ENCODE measurements at regions not wholly inside any gene's neighbourhood (a gene's known extent, or its start where the extent isn't known, plus 50 kb on each side); places are given as distances from the start of the nearest gene placed in this dataset.

DNA sequence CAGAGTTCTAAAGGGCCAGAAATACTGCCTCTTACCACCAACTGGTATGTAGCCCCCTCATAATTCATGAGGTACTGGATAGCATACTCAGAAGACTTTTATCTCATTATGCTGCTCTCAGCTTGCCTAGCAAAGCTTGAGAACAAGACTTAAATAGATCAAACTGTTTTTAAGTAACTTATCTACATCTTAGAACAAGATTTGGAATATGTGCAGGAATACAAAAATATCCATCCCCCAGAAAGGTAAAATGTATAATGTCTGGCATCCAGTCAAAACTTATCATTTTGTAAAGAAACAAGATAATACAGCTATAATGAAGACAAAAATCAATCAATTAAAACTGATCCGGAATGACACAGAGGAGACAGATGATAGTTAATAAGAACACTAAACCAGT, 400.4 kb upstream of the TGFBR2 start:
- DNase-seq (ENCODE audit: low spot score), result no peak

GRCh38 chr3:30221619-30222018, 384.8 kb upstream of the TGFBR2 start:
- DNase-seq (ENCODE audit: low spot score), result no peak

DNA sequence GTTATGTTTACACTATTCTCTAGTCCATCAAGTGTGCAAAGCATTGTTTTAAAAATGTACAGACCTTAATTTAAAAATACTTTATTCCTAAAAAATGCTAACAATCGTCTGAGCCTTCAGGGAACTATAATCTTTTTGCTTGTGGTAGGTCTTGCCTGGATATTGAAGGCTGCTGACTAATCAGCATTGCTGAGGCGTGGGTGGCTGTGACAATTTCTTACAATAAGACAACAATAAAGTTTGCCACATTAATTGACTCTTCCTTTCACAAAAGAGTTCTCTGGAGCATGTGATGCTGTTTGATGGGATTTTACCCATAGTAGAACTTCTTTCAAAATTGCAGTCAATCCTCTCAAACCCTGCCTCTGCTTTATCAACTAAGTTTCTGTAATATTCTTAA, 384.0 kb upstream of the TGFBR2 start:
- no peak for DNase-seq (ENCODE audit: low spot score)

DNA sequence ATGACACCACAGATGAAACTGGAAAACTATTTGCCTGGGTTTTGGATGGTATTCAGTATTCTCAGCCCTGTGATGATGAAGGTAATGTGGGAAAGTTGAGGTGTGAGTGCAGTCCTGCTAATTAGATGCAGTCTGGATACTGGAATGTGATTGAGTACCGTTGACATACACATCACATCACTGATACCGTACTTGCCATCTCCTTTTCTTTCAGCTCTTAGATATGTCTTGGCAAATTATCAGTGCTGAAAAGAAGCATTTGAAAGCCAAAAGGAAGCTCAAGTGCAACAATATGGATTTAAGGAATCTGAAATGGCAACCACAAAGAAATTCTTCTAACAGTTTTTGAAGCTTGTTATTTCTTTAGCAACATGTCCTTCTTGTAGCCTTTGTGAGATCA, 381.4 kb upstream of the TGFBR2 start:
- DNase-seq (ENCODE audit: low spot score), result no peak

GRCh38 chr3:30226601-30227151, 379.7 kb upstream of the TGFBR2 start:
- no peak for DNase-seq (ENCODE audit: low spot score)

- no peak for DNase-seq (ENCODE audit: low spot score)
Observed at GRCh38 chr3:30227571-30228301, 378.7 kb upstream of the TGFBR2 start.

DNA sequence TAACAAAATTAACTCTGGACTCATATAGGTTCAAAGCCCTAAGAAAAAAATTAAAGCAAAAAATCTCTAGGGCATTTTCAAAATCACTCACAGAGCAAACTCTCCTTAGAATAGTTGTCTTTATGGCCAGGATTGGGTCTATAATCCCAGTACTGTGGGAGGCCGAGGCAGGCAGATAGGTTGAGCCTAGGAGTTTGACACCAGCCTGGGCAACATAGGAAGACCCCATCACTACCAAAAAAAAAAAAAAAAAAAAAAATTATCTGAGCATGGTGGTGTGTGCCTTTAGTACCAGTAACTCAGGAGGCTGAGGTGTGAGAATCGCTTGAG, 378.1 kb upstream of the TGFBR2 start:
- DNase-seq (ENCODE audit: low spot score), result no peak

DNA sequence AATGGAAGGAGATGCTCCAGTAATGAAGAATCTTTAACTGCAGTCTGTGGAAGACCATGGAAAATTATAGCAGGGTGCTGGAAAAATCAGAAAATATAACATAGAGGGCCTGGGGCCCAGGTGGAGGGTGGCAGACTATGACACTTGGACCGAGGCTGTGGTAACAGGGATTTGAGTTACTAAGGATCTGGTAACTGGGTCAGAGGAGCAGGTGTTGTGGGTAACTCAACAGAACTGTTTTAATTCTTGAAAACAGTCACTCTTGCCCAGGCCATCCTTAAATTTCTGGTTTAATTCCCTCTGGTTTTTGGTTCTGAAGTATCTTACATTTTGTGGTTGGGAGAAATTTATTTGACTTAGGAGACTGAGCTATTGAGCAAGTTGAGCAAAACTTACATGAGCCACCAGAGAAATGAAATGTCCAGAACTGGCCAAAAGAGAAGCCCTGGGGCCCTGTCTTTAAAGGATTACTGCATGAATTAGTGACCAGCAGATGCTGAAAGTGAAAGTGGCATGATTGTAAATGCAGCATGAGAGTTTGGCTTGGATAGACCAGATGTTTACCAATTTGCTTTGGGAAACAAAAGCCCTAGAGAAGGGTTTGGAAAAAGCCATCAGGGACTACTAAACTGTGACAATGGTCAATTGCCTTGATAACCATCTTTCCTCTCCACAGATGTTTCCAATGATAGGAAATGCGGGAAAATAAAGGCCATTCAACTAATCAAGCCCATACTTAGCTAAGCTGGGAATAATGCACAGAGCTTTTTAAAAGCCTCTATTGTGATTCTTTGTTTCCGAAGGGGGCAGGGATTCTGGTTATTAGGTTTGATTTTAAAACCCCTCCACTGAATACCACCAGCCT, 374.9 kb upstream of the TGFBR2 start:
- DNase-seq (ENCODE audit: low spot score), result no peak

DNA sequence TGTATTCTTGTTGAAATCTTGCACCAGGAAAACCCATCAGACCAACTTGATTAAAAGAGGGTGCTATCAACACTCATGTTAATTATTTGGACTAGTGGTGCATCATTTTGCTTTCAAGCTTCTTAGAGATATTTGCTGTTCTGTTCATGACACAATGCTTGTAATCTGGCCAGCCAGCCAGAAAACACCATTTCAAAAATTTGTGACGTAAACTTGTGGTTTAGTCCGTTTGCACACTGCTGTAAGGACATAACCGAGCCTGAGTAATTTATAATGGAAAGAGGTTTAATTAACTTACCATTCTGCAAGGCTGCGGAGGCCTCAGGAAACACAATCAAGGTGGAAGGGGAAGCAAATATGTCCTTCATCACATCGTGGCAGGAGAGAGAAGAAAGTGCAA, 374.3 kb upstream of the TGFBR2 start:
- DNase-seq (ENCODE audit: low spot score), result no peak

DNA sequence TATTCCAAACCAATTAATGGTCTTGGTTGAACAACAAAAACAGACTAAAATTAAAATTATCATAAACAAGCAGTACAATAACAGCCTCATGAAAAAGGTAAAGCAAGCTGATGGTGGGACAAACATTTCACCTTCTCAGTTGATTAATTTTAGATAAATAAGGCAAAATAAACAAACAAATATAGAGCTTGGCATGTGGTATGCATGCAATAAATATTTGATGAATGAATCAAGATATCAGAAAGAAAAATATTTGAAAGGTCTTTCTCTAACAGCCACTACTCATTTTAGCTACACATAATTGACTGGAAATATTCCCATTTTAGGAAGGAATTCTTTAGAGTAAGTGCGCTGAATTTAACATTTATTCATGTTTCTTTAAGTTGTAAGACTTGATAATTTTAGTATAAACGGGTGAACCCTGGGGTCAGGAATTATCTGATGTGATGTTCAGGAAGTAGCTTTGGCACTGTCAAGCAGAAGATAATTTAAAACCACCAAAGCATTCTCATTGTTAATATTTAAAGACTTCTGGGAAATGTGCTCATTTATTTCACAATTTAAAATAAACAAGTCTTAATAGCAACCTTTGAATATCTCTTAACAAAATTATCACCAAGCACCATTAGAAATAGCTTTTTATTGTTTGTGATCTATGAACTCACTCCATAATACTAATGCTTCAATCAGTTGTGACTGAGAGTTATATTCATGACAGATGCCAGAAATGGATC, 372.3 kb upstream of the TGFBR2 start:
- DNase-seq (ENCODE audit: low spot score), result no peak

DNA sequence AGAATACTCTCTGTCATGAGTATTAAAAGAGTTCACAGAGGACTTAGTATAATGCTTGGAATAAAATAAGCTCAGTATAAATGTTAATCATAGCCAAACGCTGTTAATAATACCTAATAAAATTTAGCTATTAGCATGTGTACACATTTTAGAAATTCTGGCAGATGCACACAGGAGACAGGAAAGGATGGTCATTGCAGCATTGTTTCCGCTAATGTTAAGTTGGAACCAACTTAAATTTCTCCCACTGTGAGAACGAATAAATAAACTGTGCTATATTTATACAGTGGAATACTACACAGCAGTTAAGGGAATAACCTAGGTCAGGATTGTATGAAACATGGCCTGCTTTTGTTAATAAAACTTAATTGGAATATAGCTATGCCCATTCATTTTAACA, 370.4 kb upstream of the TGFBR2 start:
- no peak for DNase-seq (ENCODE audit: low spot score)

DNA sequence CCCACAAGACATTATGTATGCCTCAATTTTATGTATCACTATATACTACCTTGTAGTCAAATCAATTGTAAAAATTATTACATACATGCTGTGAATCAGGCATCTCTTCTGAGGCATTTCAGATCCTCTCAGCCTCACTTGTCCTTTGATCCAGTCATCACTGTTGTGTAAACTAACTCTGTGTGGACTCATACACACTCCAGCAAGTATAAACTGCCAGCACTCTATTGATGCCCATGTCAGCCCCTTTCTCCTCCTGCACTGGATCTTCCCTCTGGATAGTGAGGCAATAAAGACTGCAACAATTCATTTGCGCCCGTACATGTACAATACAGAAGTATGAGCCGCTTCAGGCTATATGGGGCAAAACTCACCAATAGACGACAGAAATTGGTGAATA, 364.7 kb upstream of the TGFBR2 start:
- DNase-seq (ENCODE audit: low spot score), result no peak

DNA sequence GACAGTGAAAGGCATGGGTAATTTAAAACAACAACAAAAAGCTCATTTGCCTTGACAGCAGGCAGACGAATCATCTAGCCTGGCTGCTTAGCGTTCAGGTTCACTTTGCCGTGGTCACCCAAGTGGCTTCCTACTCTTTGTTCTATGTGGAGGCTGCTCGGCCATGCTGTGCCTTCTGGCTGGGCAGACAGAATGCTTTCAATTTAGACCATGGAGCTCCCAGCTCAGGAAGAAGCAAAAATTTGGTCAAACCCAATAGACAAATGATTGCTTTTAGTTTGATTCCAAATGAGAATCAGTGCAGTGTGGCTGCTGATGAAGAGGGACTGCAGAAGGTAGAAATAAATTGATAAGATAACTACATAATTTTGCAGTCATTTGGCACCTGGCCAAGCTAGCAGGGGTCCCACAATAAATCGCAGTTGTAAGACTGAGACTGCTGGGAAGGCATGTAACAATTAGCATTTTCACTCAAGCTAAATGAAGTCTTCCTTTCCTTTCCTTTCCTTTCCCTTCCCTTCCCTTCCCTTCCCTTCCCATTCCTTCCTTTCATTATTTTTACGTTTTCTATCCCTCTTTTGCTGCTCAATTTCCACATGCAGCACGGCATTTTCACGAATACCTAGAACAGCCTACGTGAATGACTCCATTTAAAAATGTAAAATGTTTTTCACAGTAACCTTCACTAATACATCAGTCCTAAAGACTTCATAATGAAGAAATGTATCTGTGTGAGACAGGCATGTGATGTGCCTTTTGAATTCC, 360.4 kb upstream of the TGFBR2 start:
- DNase-seq (ENCODE audit: low spot score), result no peak

- no peak for DNase-seq (ENCODE audit: low spot score)
Observed at GRCh38 chr3:30248423-30248822, 358.0 kb upstream of the TGFBR2 start.

- no peak for DNase-seq (ENCODE audit: low spot score)
Observed at GRCh38 chr3:30252474-30252873, 353.9 kb upstream of the TGFBR2 start.

DNA sequence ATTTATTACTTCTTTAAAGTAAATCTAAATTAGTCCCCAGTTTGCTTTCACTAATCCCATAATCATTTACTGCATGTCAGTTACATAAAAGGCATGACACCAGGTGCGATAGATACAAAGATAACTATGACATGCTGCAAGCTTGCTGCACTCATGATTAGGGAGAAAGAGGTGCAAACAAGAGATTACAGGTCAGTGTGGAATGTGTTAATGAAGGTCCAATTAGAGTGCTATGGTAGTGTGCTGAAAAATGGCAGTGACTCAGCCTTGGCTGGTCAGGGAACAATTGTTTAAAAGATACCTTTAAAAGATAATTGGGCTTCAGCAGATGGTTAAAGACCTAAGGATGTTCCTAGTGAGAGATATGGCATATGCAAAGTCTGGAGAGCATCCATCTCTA, 352.6 kb upstream of the TGFBR2 start:
- no peak for DNase-seq (ENCODE audit: low spot score)

DNA sequence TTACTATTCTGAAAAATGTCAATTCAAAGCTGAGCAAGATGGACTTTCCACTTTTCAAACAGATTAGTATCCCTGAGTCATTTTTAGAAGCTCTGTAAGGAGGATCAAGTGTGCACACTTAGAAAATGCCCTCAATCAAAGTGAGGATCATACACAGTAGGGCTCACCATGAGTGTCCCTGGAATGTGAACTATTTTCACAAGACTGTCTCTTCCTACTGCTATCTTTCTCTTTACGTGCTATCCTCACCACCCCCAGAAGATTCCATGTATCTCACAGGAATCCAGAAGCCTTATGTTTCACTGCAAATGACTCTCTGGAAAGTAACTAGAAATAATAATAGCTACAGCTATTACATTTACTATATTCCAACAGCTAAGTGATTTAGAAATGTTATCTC, 349.9 kb upstream of the TGFBR2 start:
- DNase-seq (ENCODE audit: low spot score), result no peak

GRCh38 chr3:30258426-30259392, 347.7 kb upstream of the TGFBR2 start:
- DNase-seq (ENCODE audit: low spot score), result no peak

DNA sequence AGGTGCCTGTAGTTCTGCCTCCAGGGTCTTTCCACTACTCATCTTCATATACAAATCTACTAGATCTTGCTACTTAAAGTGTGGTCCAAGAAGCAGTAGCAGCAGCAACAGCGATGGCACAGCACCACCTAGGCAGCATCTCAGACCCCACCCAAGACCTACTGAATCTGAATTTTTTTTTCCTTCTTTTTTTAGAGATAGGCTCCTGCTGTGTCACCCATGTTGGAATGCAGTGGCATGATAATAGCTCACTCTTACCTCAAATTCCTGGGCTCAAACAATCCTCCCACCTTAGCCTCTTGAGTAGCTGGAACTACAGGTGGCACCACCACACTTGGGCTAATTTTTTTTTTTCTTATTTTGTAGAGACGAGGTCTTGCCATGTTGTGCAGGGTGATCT, 346.7 kb upstream of the TGFBR2 start:
- DNase-seq (ENCODE audit: low spot score), result no peak

- DNase-seq (ENCODE audit: low spot score), result no peak
Observed at GRCh38 chr3:30260762-30261161, 345.6 kb upstream of the TGFBR2 start.
